Adipocyte (in vitro differentiated cells): ENCODE measurements at regions not wholly inside any gene's neighbourhood (a gene's known extent, or its start where the extent isn't known, plus 50 kb on each side); places are given as distances from the start of the nearest gene placed in this dataset.

Experiments
- DNase-seq: peaks from one replicate; pipeline ENCODE4 v3.0.0-alpha.2; 2015; ENCODE audit warnings: low read depth
- H3K27me3 ChIP-seq: replicated peaks from 2 replicates; pipeline ENCODE4 v1.7.0; 2013; ENCODE audit warnings: mild to moderate bottlenecking, low read length, moderate library complexity; ENCODE audit not compliant: control insufficient read depth, insufficient read depth
- H3K36me3 ChIP-seq: 2 replicates; pipeline ENCODE4 v1.7.0; 2013; ENCODE audit warnings: low read length, mild to moderate bottlenecking, moderate library complexity; ENCODE audit not compliant: control insufficient read depth, insufficient read depth, severe bottlenecking
- H3K4me1 ChIP-seq: 2 replicates; pipeline ENCODE4 v1.7.0; 2013; ENCODE audit warnings: mild to moderate bottlenecking, low read length, moderate library complexity; ENCODE audit not compliant: control insufficient read depth, insufficient read depth
- H3K4me3 ChIP-seq: 2 replicates; pipeline ENCODE4 v1.7.0; 2013; ENCODE audit warnings: mild to moderate bottlenecking, low read length, moderate library complexity
- H3K9ac ChIP-seq: 2 replicates; pipeline ENCODE4 v1.7.0; 2013; ENCODE audit warnings: mild to moderate bottlenecking, low read length, moderate library complexity
- H3K9me3 ChIP-seq: 2 replicates; pipeline ENCODE4 v1.7.0; 2013; ENCODE audit warnings: mild to moderate bottlenecking, low read length, moderate library complexity; ENCODE audit not compliant: control insufficient read depth

DNA sequence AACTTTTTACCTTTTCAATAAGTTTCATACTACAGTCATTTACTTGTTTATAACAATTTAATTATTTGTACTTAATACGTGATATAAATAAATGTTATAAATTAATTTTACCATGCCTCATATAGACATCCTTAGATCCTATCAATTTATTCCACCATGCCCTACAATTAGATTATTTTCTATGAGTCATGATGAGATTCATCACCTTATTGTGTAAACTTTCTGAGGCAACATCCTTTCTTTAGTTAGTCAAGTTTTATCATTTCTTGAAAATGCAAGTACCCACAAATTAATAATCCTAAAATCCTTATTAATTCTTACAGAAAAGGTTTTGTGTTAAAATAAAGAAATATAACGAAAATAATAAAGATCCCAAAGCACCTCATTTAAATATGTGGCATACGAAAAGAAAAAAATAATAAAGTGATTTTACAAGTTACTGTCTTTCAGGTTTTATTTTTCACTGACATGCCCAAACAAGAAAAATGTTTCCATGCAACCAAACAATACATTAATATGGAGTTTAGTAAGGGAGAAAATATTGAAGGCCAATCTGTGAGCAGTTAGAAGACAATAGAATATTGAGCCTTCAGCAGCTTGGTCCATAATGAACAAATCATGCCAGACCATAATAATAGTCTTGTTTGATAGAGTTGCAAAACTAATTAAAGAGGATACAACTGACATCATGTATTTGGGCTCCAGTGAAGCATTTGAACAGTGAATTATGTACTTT lies 188.7 kb upstream of the MRPS30 start:
- no peak overlapping the region for H3K9ac ChIP-seq
- H3K36me3 ChIP-seq: no peaks in the 10 kb centered on the region
- no peak overlapping the region for H3K4me3 ChIP-seq
- DNase-seq: no peak
- no peaks in the 10 kb centered on the region for H3K9me3 ChIP-seq
- no peaks in the 10 kb centered on the region for H3K4me1 ChIP-seq
- no peaks in the 10 kb centered on the region for H3K27me3 ChIP-seq

DNA sequence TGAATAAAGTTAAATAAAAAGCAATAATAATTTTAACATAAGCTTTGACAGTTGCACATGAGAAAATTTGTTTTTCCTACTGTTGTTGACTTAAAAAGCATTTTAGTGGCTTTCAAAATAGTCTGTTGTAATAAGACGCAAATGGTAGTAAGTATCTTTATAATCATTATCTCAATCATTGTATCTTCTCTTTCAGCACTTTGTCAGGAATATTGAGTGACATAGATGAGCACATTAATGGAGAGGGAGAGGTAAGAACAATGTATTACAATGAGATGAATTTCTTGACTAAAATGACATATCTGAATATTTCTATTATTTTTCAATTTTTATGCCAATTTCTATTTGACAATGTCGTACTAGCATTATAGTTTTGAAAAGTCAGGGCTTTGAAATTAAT lies 193.9 kb upstream of the MRPS30 start:
- Histone ChIP-seq H3K36me3 (no peaks in the 10 kb centered on the region), H3K27me3 (no peaks in the 10 kb centered on the region), H3K9ac (no peak overlapping the region), H3K4me3 (no peak overlapping the region), H3K9me3 (no peaks in the 10 kb centered on the region), H3K4me1 (no peaks in the 10 kb centered on the region)
- DNase-seq: no peak

DNA sequence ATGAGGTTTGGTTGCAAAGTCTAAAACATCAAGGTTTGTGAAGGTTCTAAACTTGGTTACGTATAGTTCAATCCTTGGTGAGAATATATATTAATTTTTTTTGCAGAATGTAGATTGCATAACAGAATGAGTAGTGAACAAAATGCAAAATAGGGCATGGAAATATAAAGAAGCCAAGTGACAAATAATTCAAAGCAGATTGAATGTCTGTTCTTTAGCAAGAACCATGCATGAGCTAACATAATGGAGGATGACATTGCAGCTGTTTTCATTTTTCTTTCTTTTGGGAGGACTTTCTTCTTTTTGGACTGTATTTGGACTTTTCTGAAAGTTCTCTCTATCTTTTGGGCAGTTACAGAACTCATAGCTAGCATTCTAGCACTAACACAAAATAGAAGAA lies 194.8 kb upstream of the MRPS30 start:
- H3K9ac ChIP-seq: no peak overlapping the region
- H3K9me3 ChIP-seq: no peaks in the 10 kb centered on the region
- no peaks in the 10 kb centered on the region for H3K4me1 ChIP-seq
- no peaks in the 10 kb centered on the region for H3K36me3 ChIP-seq
- no peak overlapping the region for H3K4me3 ChIP-seq
- no peak for DNase-seq
- no peaks in the 10 kb centered on the region for H3K27me3 ChIP-seq

DNA sequence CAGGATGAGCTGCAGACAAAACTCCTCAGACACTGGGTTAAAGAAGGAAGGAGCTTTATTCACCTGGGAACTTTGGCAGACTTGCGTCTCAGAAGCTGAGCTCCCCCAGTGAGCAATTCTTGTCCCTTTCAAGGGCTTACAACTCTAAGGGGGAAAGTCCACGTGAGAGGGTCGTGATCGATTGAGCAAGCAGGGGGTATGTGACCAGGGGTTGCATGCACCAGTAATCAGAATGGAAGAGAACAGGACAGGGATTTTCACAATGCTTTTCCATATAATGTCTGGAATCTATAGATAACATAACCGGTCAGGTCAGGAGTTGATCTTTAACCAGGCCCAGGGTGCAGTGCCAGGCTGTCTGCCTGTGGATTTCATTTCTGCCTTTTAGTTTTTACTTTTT lies 202.8 kb upstream of the MRPS30 start:
- Histone ChIP-seq H3K36me3 (no peaks in the 10 kb centered on the region), H3K9me3 (no peaks in the 10 kb centered on the region), H3K27me3 (no peaks in the 10 kb centered on the region), H3K4me1 (no peaks in the 10 kb centered on the region), H3K9ac (no peak overlapping the region), H3K4me3 (no peak overlapping the region)
- no peak for DNase-seq

DNA sequence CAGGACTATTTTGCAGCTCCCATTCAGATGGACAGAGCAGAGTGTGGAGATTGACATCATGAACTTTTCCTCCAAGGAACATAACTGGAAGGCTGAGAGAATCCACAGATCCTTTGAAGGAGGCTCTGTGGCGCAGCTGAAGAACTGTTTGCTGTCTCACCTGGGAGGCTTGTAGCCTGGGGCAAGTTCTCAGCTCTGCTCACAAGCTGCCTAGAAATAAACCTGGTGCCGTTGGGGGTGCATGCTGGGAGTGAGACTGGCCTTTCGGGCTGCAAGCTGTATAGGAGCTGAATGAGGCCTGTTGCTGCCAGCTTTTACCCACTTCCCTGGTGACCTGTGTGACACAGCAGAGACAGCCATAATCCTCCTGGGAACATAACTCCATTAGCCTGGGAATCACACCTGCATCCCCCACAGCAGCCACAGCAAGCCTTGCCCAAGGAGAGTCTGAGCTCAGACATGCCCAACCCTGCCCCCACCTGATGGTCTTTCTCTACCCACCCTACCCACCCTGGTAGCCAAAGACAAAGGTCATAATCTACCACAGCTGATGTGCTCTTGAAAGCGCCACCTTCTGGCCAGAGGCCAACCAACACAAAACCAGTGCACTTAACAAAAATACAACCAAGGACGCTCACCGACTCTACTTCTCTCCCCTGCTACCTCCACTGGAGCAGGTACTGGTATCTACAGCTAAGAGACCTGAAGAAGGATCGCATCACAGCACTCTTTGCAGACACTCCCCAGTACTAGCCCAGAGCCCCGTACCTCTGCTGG lies 205.1 kb upstream of the MRPS30 start:
- no peak for DNase-seq
- Histone ChIP-seq H3K9me3 (no peaks in the 10 kb centered on the region), H3K9ac (no peak overlapping the region), H3K4me1 (no peaks in the 10 kb centered on the region), H3K36me3 (no peaks in the 10 kb centered on the region), H3K27me3 (no peaks in the 10 kb centered on the region), H3K4me3 (no peak overlapping the region)

DNA sequence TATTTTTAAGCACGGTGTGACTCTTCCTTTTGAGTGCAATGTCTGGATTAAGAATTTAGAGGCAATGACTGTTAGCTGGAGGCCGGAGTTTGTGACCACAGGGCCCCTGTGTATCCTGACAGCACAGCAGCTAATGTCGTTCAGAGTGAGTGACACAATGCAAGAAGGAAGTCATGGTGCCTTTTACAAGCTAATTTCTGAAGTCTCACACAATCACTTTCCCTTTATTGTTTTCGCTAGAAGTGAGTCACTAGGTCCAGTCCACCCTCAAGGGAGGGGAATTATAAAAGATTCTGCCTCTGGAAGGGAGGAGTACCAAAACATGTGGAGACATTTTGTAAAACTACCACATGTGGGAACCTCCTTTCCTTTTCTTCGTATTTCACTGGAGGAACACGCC lies 185.5 kb upstream of the FGF10 start:
- no peaks in the 10 kb centered on the region for H3K36me3 ChIP-seq
- no peak overlapping the region for H3K4me3 ChIP-seq
- H3K27me3 ChIP-seq: no peaks in the 10 kb centered on the region
- no peak overlapping the region for H3K9ac ChIP-seq
- no peaks in the 10 kb centered on the region for H3K4me1 ChIP-seq
- no peak for DNase-seq
- no peaks in the 10 kb centered on the region for H3K9me3 ChIP-seq

DNA sequence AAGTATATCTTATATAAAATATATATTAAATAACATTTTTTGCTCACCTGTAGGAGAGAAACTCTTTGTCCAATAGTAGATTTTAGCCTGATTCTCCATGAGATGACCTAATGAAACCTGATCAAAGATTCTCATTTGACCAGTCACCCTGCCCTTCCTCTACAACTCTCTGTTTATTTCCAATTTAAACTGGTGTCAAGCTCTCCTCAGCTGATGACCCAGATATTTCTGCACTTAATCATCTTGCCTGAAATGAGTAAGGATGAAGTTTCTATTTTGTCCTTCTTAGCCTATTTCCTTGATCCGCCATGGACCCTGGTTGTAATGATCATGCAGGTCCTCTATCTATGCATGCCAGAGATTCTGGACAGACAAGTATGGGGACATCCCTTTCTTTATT lies 179.3 kb upstream of the FGF10 start:
- Histone ChIP-seq H3K27me3 (no peaks in the 10 kb centered on the region), H3K9me3 (no peaks in the 10 kb centered on the region), H3K36me3 (no peaks in the 10 kb centered on the region), H3K9ac (no peak overlapping the region), H3K4me1 (peaks cover 12% of the 10 kb centered on the region), H3K4me3 (no peak overlapping the region)
- no peak for DNase-seq

DNA sequence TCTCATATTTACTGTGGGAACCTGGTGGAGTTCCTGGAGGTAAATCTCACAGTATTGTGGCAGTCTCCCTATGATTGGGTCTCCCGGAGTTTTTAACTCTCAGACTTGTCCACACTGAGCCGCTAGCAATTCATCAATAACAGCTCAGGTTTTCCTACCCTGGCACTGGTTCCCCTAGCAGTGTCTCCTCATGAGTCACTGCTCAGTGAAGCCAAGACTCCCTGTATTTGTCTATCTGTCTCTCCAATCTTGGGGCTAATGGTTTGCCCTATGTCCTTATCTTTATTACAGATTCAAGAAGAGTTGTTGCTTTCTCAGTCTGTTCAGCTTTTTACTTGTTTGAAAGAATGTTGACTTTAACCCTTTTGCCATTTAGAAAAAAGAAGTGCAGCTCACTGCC lies 176.7 kb upstream of the FGF10 start:
- peak overlapping the region; percentile 43 for H3K4me3 ChIP-seq
- no peaks in the 10 kb centered on the region for H3K36me3 ChIP-seq
- H3K4me1 ChIP-seq: peaks cover 12% of the 10 kb centered on the region
- no peaks in the 10 kb centered on the region for H3K27me3 ChIP-seq
- no peak overlapping the region for H3K9ac ChIP-seq
- DNase-seq: no peak
- H3K9me3 ChIP-seq: no peaks in the 10 kb centered on the region

DNA sequence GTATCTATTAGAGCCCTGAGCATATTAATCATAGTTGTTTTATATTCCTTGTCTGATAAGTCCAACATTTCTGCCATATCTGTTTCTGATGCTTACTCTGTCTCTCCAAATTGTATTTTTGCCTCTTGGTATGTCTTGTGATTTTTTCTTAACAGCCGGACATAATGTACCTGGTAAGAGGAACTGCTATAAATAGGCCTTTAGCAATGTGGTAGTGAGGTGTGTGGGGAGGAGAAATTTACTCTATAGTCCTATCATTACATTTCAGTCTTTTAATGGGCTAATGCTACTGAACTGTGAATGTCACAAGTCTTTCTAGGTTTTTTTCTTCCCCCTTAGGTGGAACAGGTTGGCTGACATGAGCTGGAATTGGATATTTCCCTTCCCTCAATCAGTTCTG lies 176.1 kb upstream of the FGF10 start:
- no peaks in the 10 kb centered on the region for H3K27me3 ChIP-seq

DNA sequence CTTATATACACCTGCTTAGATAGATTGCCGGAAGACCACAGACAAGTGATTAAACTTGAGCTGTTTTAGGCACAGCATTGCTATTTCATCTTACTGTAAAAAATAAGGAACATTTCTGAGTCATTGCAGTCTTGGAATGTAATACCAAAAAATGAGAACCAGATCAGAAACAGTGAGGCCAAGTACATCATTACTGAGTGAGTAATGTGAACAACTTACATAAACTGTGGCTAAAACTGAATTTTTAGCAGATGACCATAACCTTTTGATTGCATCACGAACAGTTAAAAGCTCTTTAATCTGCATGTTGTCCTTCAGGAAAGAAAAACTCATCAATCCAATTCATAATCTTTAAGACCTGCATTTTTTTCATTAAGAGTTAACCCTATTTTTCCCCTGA lies 157.1 kb upstream of the FGF10 start:
- Histone ChIP-seq H3K4me1 (peaks cover 13% of the 10 kb centered on the region), H3K4me3 (no peak overlapping the region), H3K27me3 (no peaks in the 10 kb centered on the region), H3K36me3 (no peaks in the 10 kb centered on the region), H3K9ac (no peak overlapping the region), H3K9me3 (no peaks in the 10 kb centered on the region)
- DNase-seq: peak; percentile 38

More for the DNA sequence above, 176.1 kb upstream of the FGF10 start:
- Histone ChIP-seq H3K4me3 (peak overlapping the region; percentile 43), H3K36me3 (no peaks in the 10 kb centered on the region), H3K4me1 (peaks cover 12% of the 10 kb centered on the region), H3K9ac (no peak overlapping the region), H3K9me3 (no peaks in the 10 kb centered on the region)
- DNase-seq: no peak

DNA sequence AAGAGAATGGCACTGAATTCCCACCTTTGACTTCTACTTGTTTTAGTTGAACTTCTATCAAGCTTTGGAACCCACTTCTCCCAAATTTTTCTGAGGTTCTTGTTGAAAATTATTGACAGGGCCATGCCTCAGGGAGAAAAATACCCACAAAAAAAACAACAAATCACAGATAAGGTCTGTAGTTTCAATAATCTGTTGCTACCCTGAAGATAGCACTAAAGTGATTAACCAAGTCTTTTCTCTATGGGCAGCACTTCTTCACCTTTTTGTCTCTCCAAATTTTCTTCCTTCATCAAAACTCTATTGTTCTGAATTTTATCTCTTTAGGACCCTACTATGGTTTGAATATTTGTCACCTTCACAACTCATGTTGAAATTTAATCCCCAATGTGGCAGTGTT lies 154.3 kb upstream of the FGF10 start:
- Histone ChIP-seq H3K4me3 (no peak overlapping the region), H3K27me3 (no peaks in the 10 kb centered on the region), H3K9me3 (no peaks in the 10 kb centered on the region), H3K9ac (no peak overlapping the region), H3K4me1 (peaks cover 23% of the 10 kb centered on the region), H3K36me3 (no peaks in the 10 kb centered on the region)
- DNase-seq: no peak
